K562 (cell line): ENCODE measurements at regions not wholly inside any gene's neighbourhood (a gene's known extent, or its start where the extent isn't known, plus 50 kb on each side); places are given as distances from the start of the nearest gene placed in this dataset.

Source experiments
- ATAC-seq: fragments of 200-7000 bp; cut with Tn5 transposase; 3 replicates; pipeline ENCODE4 v1.9.1; 2020; ENCODE audit warnings: moderate library complexity
- BruUV-seq: library from RNA; stranded (reverse); fragments of 400-500 nt; replicated peaks from 2 replicates; lab custom pipeline; 2021; lab: Mats Ljungman, UMichigan
- CTCF ChIA-PET: fragments of 300-600 bp; formaldehyde crosslinking; extraction: SDS; loops from one replicate; lab custom pipeline; 2021; ENCODE audit warnings: low intra/inter-chr PET ratio; lab: Yijun Ruan, JAX
- POLR2A ChIA-PET: fragments of 300-600, 350-650 bp; sonication (Branson Sonifier 250); formaldehyde crosslinking; extraction: SDS; loops from one replicate; lab custom pipeline; 2021; ENCODE audit warnings: antibody characterized with exemption, inconsistent platforms; lab: Yijun Ruan, JAX
- DNase-seq, 4 experiments: peaks; one replicate each; pipeline versions ENCODE4 v3.0.0 to v3.0.0-alpha.2; 2011 to 2018; ENCODE audit warnings: low spot score in 3 of 4, mixed read lengths in 3 of 4; ENCODE audit errors: extremely low read depth in 1 of 4
- FAIRE-seq: peaks from 2 replicates; lab custom pipeline; 2011; peaks lifted over from hg19 to GRCh38; lab: Jason Lieb, UNC
- H2AFZ ChIP-seq: 2 replicates; pipeline ENCODE4 v1.6.0; 2011; ENCODE audit warnings: low read depth, low read length, control low read depth, inconsistent platforms
- H3K27ac ChIP-seq: fragments of 200-600 bp; 3 replicates; pipeline ENCODE4 v1.8.0; 2011; ENCODE audit warnings: low read depth, mild to moderate bottlenecking, control low read depth, inconsistent platforms, low read length, moderate library complexity, mixed read lengths; ENCODE audit errors: extremely low read depth
- H3K27me3 ChIP-seq, 2 experiments: fragments of 300-600 bp in 1 of 2; 2 replicates in 1 of 2; 3 replicates in 1 of 2; pipeline versions ENCODE4 v1.6.0 to v1.8.0; 2011; ENCODE audit warnings: inconsistent platforms in 2 of 2, low read length in 2 of 2, mild to moderate bottlenecking in 1 of 2, mixed read lengths in 1 of 2, moderate library complexity in 1 of 2; ENCODE audit not compliant: control insufficient read depth in 2 of 2, insufficient read depth in 2 of 2
- H3K36me3 ChIP-seq: fragments of 300-600 bp; 3 replicates; pipeline ENCODE4 v1.8.0; 2011; ENCODE audit warnings: mild to moderate bottlenecking, low read length, inconsistent platforms; ENCODE audit not compliant: control insufficient read depth, insufficient read depth
- H3K4me1 ChIP-seq, 2 experiments: fragments of 200-600 bp in 1 of 2; replicated peaks in 1 of 2; 2 replicates in 1 of 2; 3 replicates in 1 of 2; pipeline versions ENCODE4 v1.5.1 to v1.8.0; 2011; ENCODE audit warnings: inconsistent platforms in 2 of 2, low read length in 2 of 2, mild to moderate bottlenecking in 1 of 2, mixed read lengths in 1 of 2, moderate library complexity in 1 of 2; ENCODE audit not compliant: control insufficient read depth in 2 of 2, insufficient read depth in 2 of 2
- H3K4me2 ChIP-seq: 2 replicates; pipeline ENCODE4 v1.6.1; 2011; ENCODE audit warnings: low read length, control low read depth, inconsistent platforms, mixed read lengths; ENCODE audit not compliant: insufficient read depth
- H3K4me3 ChIP-seq: fragments of 200-600 bp; sonication (generic), shearing (Covaris generic); 2 replicates; pipeline ENCODE4 v1.5.1; 2016; ENCODE audit warnings: control low read depth, inconsistent platforms
- H3K79me2 ChIP-seq: fragments of 200-600 bp; 3 replicates; pipeline ENCODE4 v1.8.0; 2011; ENCODE audit warnings: low read length, inconsistent platforms; ENCODE audit not compliant: control insufficient read depth, insufficient read depth
- H3K9ac ChIP-seq, 2 experiments: 2 replicates each; pipeline versions ENCODE4 v1.6.0 to v1.6.1; 2011; ENCODE audit warnings: low read depth in 2 of 2, low read length in 2 of 2, control low read depth in 1 of 2, inconsistent platforms in 1 of 2, mild to moderate bottlenecking in 1 of 2, mixed read lengths in 1 of 2; ENCODE audit not compliant: insufficient read depth in 1 of 2
- H3K9me1 ChIP-seq: one replicate; pipeline ENCODE4 v1.6.0; 2011; ENCODE audit warnings: inconsistent platforms, mild to moderate bottlenecking, low read length, moderate library complexity; ENCODE audit not compliant: control insufficient read depth, insufficient read depth
- H3K9me3 ChIP-seq: replicated peaks from 2 replicates; pipeline ENCODE4 v1.5.1; 2011; ENCODE audit warnings: low read depth, low read length, inconsistent platforms; ENCODE audit not compliant: control insufficient read depth, insufficient read depth
- H4K20me1 ChIP-seq: replicated peaks from 2 replicates; pipeline ENCODE4 v1.6.1; 2011; ENCODE audit warnings: low read length, inconsistent platforms, mixed read lengths; ENCODE audit not compliant: control insufficient read depth, insufficient read depth
- ARID2 ChIP-seq: fragments of 450-650 bp; IDR thresholded peaks from 2 replicates; pipeline ENCODE4 v1.6.1; 2017; ENCODE audit warnings: antibody characterized with exemption, mild to moderate bottlenecking
- BCOR ChIP-seq: fragments of 450-650 bp; IDR thresholded peaks from 2 replicates; pipeline ENCODE4 v1.6.1; 2016
- CBX5 ChIP-seq: IDR thresholded peaks from 2 replicates; pipeline ENCODE4 v1.6.1; 2014; ENCODE audit warnings: low read depth, borderline replicate concordance
- HBP1 ChIP-seq: fragments of 450-650 bp; formaldehyde crosslinking; IDR thresholded peaks from 2 replicates; pipeline ENCODE4 v1.4.0; 2022; ENCODE audit warnings: missing genetic modification characterization
- MAFK ChIP-seq: IDR thresholded peaks from 2 replicates; pipeline ENCODE4 v1.6.1; 2011; ENCODE audit warnings: low read length, improper control_type of control experiment
- NKRF ChIP-seq: fragments of 450-650 bp; IDR thresholded peaks from 2 replicates; pipeline ENCODE4 v1.6.1; 2016; ENCODE audit warnings: borderline replicate concordance
- PRDM10 ChIP-seq: fragments of 450-650 bp; IDR thresholded peaks from 2 replicates; pipeline ENCODE4 v1.6.1; 2018; ENCODE audit not compliant: partially characterized antibody
- RFX7 ChIP-seq: fragments of 250-450 bp; sonication (Bioruptor Pico); IDR thresholded peaks from 2 replicates; pipeline ENCODE4 v1.5.1; 2021; ENCODE audit warnings: mild to moderate bottlenecking
- SMARCC2 ChIP-seq: fragments of 450-650 bp; IDR thresholded peaks from 2 replicates; pipeline ENCODE4 v1.6.1; 2017; ENCODE audit warnings: antibody characterized with exemption, moderate library complexity, mild to moderate bottlenecking, low read depth
- SPI1 ChIP-seq: IDR thresholded peaks from 2 replicates; pipeline ENCODE4 v1.6.1; 2011; ENCODE audit warnings: low read depth, low read length, control low read depth, borderline replicate concordance
- STAT6 ChIP-seq: sonication (generic); formaldehyde crosslinking; IDR thresholded peaks from 2 replicates; pipeline ENCODE4 v1.8.1; 2023; ENCODE audit warnings: mild to moderate bottlenecking, missing genetic modification reagents
- ZFX ChIP-seq: sonication (generic); formaldehyde crosslinking; IDR thresholded peaks from 2 replicates; pipeline ENCODE4 v1.8.0; 2022; ENCODE audit warnings: mild to moderate bottlenecking, missing genetic modification reagents, moderate library complexity
- ZNF655 ChIP-seq: fragments of 250-450 bp; sonication (Bioruptor Pico); IDR thresholded peaks from 2 replicates; pipeline ENCODE4 v1.5.0; 2021
- WGBS: fragments of 100-300 bp; shearing (Covaris generic); methylation state at CpG from one replicate; pipeline ENCODE4 v1.1.6; 2016; ENCODE audit warnings: low coverage, mixed read lengths; ENCODE audit not compliant: insufficient coverage; ENCODE audit errors: missing lambda C conversion rate; 5-methylcytosine and 5-hydroxymethylcytosine counted together
- in situ Hi-C: fragments of 300-500 bp; cut with MboI; formaldehyde crosslinking; loops from 4 replicates; pipeline ENCODE4 v1.15.0; 2018; ENCODE audit warnings: inconsistent platforms, mixed read lengths
- intact Hi-C: fragments of 100-400 bp; cut with micrococcal nuclease; formaldehyde crosslinking; loops from 2 replicates; pipeline ENCODE4 v1.14.2; 2022

GRCh38 chr13:32940601-32941000 is 75.6 kb upstream of the KL start:
- CTCF ChIA-PET: no interaction called here
- H3K79me2 ChIP-seq: no peaks in the 10 kb centered on the region

More at GRCh38 chr13:32940601-32941000, 75.6 kb upstream of the KL start:
- Histone ChIP-seq H3K9me1 (no peaks in the 10 kb centered on the region), H3K27ac (no peak overlapping the region), H2AFZ (no peak overlapping the region), H3K36me3 (no peaks in the 10 kb centered on the region), H3K4me3 (no peak overlapping the region), H3K27me3 (no peaks in the 10 kb centered on the region), H3K9ac (no peak overlapping the region), H3K4me2 (no peak overlapping the region), H3K4me1 (no peaks in the 10 kb centered on the region), H3K9me3 (no peaks in the 10 kb centered on the region), H4K20me1 (no peaks in the 10 kb centered on the region)
- no peak for DNase-seq
- no peak for TF ChIP-seq BCOR
- no peak for TF ChIP-seq STAT6 (CRISPR knock-in tag)
- TF ChIP-seq SMARCC2: no peak
- no peak for TF ChIP-seq NKRF
- TF ChIP-seq ARID2: no peak
- TF ChIP-seq ZFX (CRISPR knock-in tag): no peak
- no peak for TF ChIP-seq MAFK
- no peak for TF ChIP-seq SPI1
- TF ChIP-seq ZNF655 (CRISPR knock-in tag): no peak
- TF ChIP-seq PRDM10: no peak
- TF ChIP-seq HBP1 (CRISPR knock-in tag): no peak
- TF ChIP-seq RFX7 (CRISPR knock-in tag): no peak
- no peak for TF ChIP-seq CBX5
- no peak for ATAC-seq
- WGBS: 0% methylated on average over 3 of the region's 4 CpGs
- FAIRE-seq: no peak
- intact Hi-C loops: no loop called here
- BruUV-seq: no TSS peak
- POLR2A ChIA-PET: no interaction called here
- in situ Hi-C loops: no loop called here
